DND-41 (cell line): ENCODE measurements at regions not wholly inside any gene's neighbourhood (a gene's known extent, or its start where the extent isn't known, plus 50 kb on each side); places are given as distances from the start of the nearest gene placed in this dataset.

Source experiments
- ATAC-seq: fragments of 200-7000 bp; cut with Tn5 transposase; 3 replicates; pipeline ENCODE4 v1.9.1; 2021; ENCODE audit warnings: low read depth; ENCODE audit not compliant: insufficient read depth
- DNase-seq: peaks from one replicate; pipeline ENCODE4 v3.0.0-alpha.2; 2020
- H2AFZ ChIP-seq: 2 replicates; pipeline ENCODE4 v1.6.0; 2012; ENCODE audit warnings: low read depth, low read length
- H3K27ac ChIP-seq: 2 replicates; pipeline ENCODE4 v1.5.1; 2012; ENCODE audit warnings: low read length, inconsistent platforms
- H3K27me3 ChIP-seq: fragments of 200-600 bp; sonication (generic); 2 replicates; pipeline ENCODE4 v1.6.0; 2012; ENCODE audit warnings: low read length, mild to moderate bottlenecking, inconsistent platforms; ENCODE audit not compliant: insufficient read depth, poor library complexity
- H3K36me3 ChIP-seq: 2 replicates; pipeline ENCODE4 v1.5.1; 2012; ENCODE audit warnings: low read length, inconsistent platforms; ENCODE audit not compliant: insufficient read depth
- H3K4me1 ChIP-seq: 2 replicates; pipeline ENCODE4 v1.5.1; 2012; ENCODE audit warnings: mild to moderate bottlenecking, low read length; ENCODE audit not compliant: insufficient read depth
- H3K4me2 ChIP-seq: 2 replicates; pipeline ENCODE4 v1.6.0; 2012; ENCODE audit warnings: mild to moderate bottlenecking, moderate library complexity, low read length, inconsistent platforms; ENCODE audit not compliant: insufficient read depth
- H3K4me3 ChIP-seq, 2 experiments: fragments of 200-600 bp in 1 of 2; shearing (Covaris generic) in 1 of 2; 2 replicates each; pipeline ENCODE4 v1.5.1; 2012 to 2016; ENCODE audit warnings: inconsistent platforms in 2 of 2, low read length in 2 of 2, mild to moderate bottlenecking in 2 of 2, low read depth in 1 of 2, moderate library complexity in 1 of 2
- H3K79me2 ChIP-seq: 2 replicates; pipeline ENCODE4 v1.6.0; 2012; ENCODE audit warnings: low read length, inconsistent platforms; ENCODE audit not compliant: insufficient read depth
- H3K9ac ChIP-seq: 2 replicates; pipeline ENCODE4 v1.6.0; 2012; ENCODE audit warnings: low read depth, mild to moderate bottlenecking, inconsistent platforms, low read length, moderate library complexity
- H3K9me3 ChIP-seq: 2 replicates; pipeline ENCODE4 v1.5.1; 2012; ENCODE audit warnings: low read length, moderate library complexity, mild to moderate bottlenecking, inconsistent platforms; ENCODE audit not compliant: insufficient read depth, severe bottlenecking
- H4K20me1 ChIP-seq: 2 replicates; pipeline ENCODE4 v1.6.0; 2012; ENCODE audit warnings: low read length; ENCODE audit not compliant: insufficient read depth
- CTCF ChIP-seq: IDR thresholded peaks from 2 replicates; pipeline ENCODE4 v1.5.1; 2012; ENCODE audit warnings: borderline replicate concordance, low read length, moderate library complexity, mild to moderate bottlenecking; ENCODE audit not compliant: poor library complexity, severe bottlenecking; ENCODE audit errors: extremely low read depth
- EZH2 ChIP-seq: IDR thresholded peaks from 3 replicates; pipeline ENCODE4 v1.6.1; 2012; ENCODE audit warnings: borderline replicate concordance, low read depth, mild to moderate bottlenecking, moderate library complexity, low read length, inconsistent platforms; ENCODE audit not compliant: severe bottlenecking

GRCh38 chr2:71936076-71937030 lies 211.3 kb downstream of the CYP26B1 start:
- Histone ChIP-seq H3K9ac (no peak overlapping the region), H3K9me3 (no peaks in the 10 kb centered on the region), H3K4me1 (no peaks in the 10 kb centered on the region), H3K4me2 (no peak overlapping the region), H3K36me3 (no peaks in the 10 kb centered on the region), H3K79me2 (no peaks in the 10 kb centered on the region), H4K20me1 (no peaks in the 10 kb centered on the region), H3K27me3 (peaks cover 4% of the 10 kb centered on the region), H3K4me3 (no peak overlapping the region), H3K27ac (no peak overlapping the region), H2AFZ (no peak overlapping the region)
- ATAC-seq (no peak), DNase-seq (no peak)
- TF ChIP-seq CTCF: no peak

GRCh38 chr2:71935262-71935848 lies 212.3 kb downstream of the CYP26B1 start:
- Histone ChIP-seq H4K20me1 (no peaks in the 10 kb centered on the region), H3K36me3 (no peaks in the 10 kb centered on the region), H3K27ac (no peak overlapping the region), H3K27me3 (peaks cover 4% of the 10 kb centered on the region), H3K9me3 (no peaks in the 10 kb centered on the region), H3K4me2 (no peak overlapping the region), H3K4me3 (no peak overlapping the region), H3K9ac (no peak overlapping the region), H2AFZ (no peak overlapping the region), H3K4me1 (no peaks in the 10 kb centered on the region), H3K79me2 (no peaks in the 10 kb centered on the region)
- TF ChIP-seq EZH2 (no peak), CTCF (no peak)
- ATAC-seq (no peak), DNase-seq (no peak)

- H3K4me3 ChIP-seq: no peak overlapping the region
- no peaks in the 10 kb centered on the region for H3K4me1 ChIP-seq
- no peak overlapping the region for H2AFZ ChIP-seq
- no peaks in the 10 kb centered on the region for H4K20me1 ChIP-seq
- H3K27ac ChIP-seq: no peak overlapping the region
- H3K79me2 ChIP-seq: no peaks in the 10 kb centered on the region
- ATAC-seq (no peak), DNase-seq (no peak)
- peaks cover 4% of the 10 kb centered on the region for H3K27me3 ChIP-seq
- TF ChIP-seq CTCF (no peak), EZH2 (no peak)
- H3K9me3 ChIP-seq: no peaks in the 10 kb centered on the region
- H3K9ac ChIP-seq: no peak overlapping the region
- H3K4me2 ChIP-seq: no peak overlapping the region
- no peaks in the 10 kb centered on the region for H3K36me3 ChIP-seq
These were observed 212.9 kb downstream of the CYP26B1 start for GRCh38 chr2:71934595-71935261.
